ENCODE measurements at regions not wholly inside any gene's neighbourhood (a gene's known extent, or its start where the extent isn't known, plus 50 kb on each side); places are given as distances from the start of the nearest gene placed in this dataset.

- no peak for TF ChIP-seq CTCF (IDR thresholded peaks at IDR 0.05)
- no peak for TF ChIP-seq ZFX (IDR thresholded peaks at IDR 0.05; ENCODE audit: borderline replicate concordance)
These were observed 165.0 kb upstream of the GABRA2 start for GRCh38 chr4:46554760-46555465.

All from 22Rv1 (cell line).